Fibroblast of skin of abdomen (primary cell): ENCODE measurements at regions not wholly inside any gene's neighbourhood (a gene's known extent, or its start where the extent isn't known, plus 50 kb on each side); places are given as distances from the start of the nearest gene placed in this dataset.
"Not testable (repeated sequence)": the region's sequence is repeated elsewhere in the genome, so short reads cannot be mapped to it uniquely, and the experiment has no call there.

Experiments
- DNase-seq: peaks from one replicate; pipeline ENCODE4 v3.0.0-alpha.2; 2013

GRCh38 chrX:47776292-47777006 is 60.3 kb upstream of the ZNF81 start:
- no peak for DNase-seq

- DNase-seq: no peak
These were observed 63.9 kb upstream of the ZNF81 start for GRCh38 chrX:47772764-47773163.

- DNase-seq: no peak
These were observed 65.2 kb upstream of the ZNF81 start for GRCh38 chrX:47771473-47771872.

GRCh38 chrX:47762826-47763225 is 73.9 kb upstream of the ZNF81 start:
- not testable (repeated sequence) for DNase-seq

GRCh38 chrX:47752685-47753084 is 84.0 kb upstream of the ZNF81 start:
- DNase-seq: no peak

- DNase-seq: peak; percentile 6
These were observed 85.0 kb upstream of the ZNF81 start for GRCh38 chrX:47751670-47752069.

- DNase-seq: no peak
These were observed 87.3 kb upstream of the ZNF81 start for GRCh38 chrX:47749185-47749967.

- no peak for DNase-seq
These were observed 88.1 kb upstream of the ZNF81 start for GRCh38 chrX:47748576-47748975.

- no peak for DNase-seq
These were observed 87.5 kb upstream of the UXT start for GRCh38 chrX:47746446-47746845.

GRCh38 chrX:47745416-47745815 is 86.4 kb upstream of the UXT start:
- no peak for DNase-seq

- DNase-seq: peak; percentile 31
These were observed 84.5 kb upstream of the UXT start for GRCh38 chrX:47743504-47743903.

GRCh38 chrX:47738870-47739269 is 79.9 kb upstream of the UXT start:
- not testable (repeated sequence) for DNase-seq

- no peak for DNase-seq
These were observed 64.7 kb upstream of the UXT start for GRCh38 chrX:47723689-47724088.

- no peak for DNase-seq
These were observed 64.1 kb upstream of the UXT start for GRCh38 chrX:47723083-47723482.

- DNase-seq: no peak
These were observed 63.3 kb upstream of the UXT start for GRCh38 chrX:47722260-47722659.

GRCh38 chrX:47715078-47715477 is 56.1 kb upstream of the UXT start:
- not testable (repeated sequence) for DNase-seq

GRCh38 chrX:47712675-47713074 is 53.7 kb upstream of the UXT start:
- not testable (repeated sequence) for DNase-seq

- no peak for DNase-seq
These were observed 51.3 kb upstream of the UXT start for GRCh38 chrX:47710252-47710651.
